Adrenal gland (tissue), 5 donors: ENCODE measurements at regions not wholly inside any gene's neighbourhood (a gene's known extent, or its start where the extent isn't known, plus 50 kb on each side); places are given as distances from the start of the nearest gene placed in this dataset.

Source experiments
- CTCF ChIP-seq, 6 experiments: fragments of 450-650 bp in 4 of 6; fragments of 200-600 bp in 2 of 6; sonication (generic) in 1 of 6; IDR thresholded peaks; 1 replicate in 5 of 6; 2 replicates in 1 of 6; pipeline versions ENCODE4 v1.5.1 to v1.8.0; 2016 to 2021; ENCODE audit warnings: antibody characterized with exemption in 6 of 6, mild to moderate bottlenecking in 2 of 6, moderate library complexity in 1 of 6
- POLR2A ChIP-seq, 2 donors: fragments of 450-650 bp; IDR thresholded peaks; one replicate each; pipeline ENCODE4 v1.6.1; 2017; ENCODE audit warnings: antibody characterized with exemption in 2 of 2, mild to moderate bottlenecking in 2 of 2, moderate library complexity in 1 of 2
- donor health status: DM: no; HTN: no; CAD: no.

- no peak for TF ChIP-seq CTCF (IDR thresholded peaks at IDR 0.05)
- no peak for TF ChIP-seq POLR2A (IDR thresholded peaks at IDR 0.05)
Measured at GRCh38 chr1:20425622-20426021, 60.4 kb downstream of the CAMK2N1 start.
